WTC11 (cell line): ENCODE measurements at regions not wholly inside any gene's neighbourhood (a gene's known extent, or its start where the extent isn't known, plus 50 kb on each side); places are given as distances from the start of the nearest gene placed in this dataset.
A peak's percentile ranks its signal among the peaks of the same experiment; 100 is the strongest.

Experiments
- ATAC-seq: fragments of 200-7000 bp; cut with Tn5 transposase; 2 replicates; pipeline ENCODE4 v1.10.0; 2021; ENCODE audit warnings: mild to moderate bottlenecking, moderate library complexity
- CTCF ChIA-PET: fragments of 300-600 bp; sonication (Branson Sonifier 250); formaldehyde crosslinking; loops from one replicate; lab custom pipeline; 2021; ENCODE audit warnings: antibody characterized with exemption; lab: Charles Lee
- POLR2A ChIA-PET: fragments of 350-600 bp; sonication (Branson Sonifier 250); formaldehyde crosslinking; loops from one replicate; lab custom pipeline; 2021; ENCODE audit warnings: antibody characterized with exemption; lab: Charles Lee
- DNase-seq: peaks from one replicate; pipeline ENCODE4 v3.0.0; 2021; ENCODE audit warnings: low spot score
- H3K27ac Mint-ChIP-seq: 2 replicates; pipeline ENCODE4 v1.8.0; 2021; ENCODE audit warnings: mixed read lengths
- H3K27me3 Mint-ChIP-seq: 2 replicates; pipeline ENCODE4 v1.8.0; 2021; ENCODE audit warnings: low read depth, mild to moderate bottlenecking, moderate library complexity, mixed read lengths
- H3K36me3 Mint-ChIP-seq: 2 replicates; pipeline ENCODE4 v1.8.0; 2021; ENCODE audit warnings: mixed read lengths
- H3K4me1 Mint-ChIP-seq: 2 replicates; pipeline ENCODE4 v1.8.0; 2022; ENCODE audit warnings: mixed read lengths
- H3K4me3 Mint-ChIP-seq: 2 replicates; pipeline ENCODE4 v1.8.0; 2021; ENCODE audit warnings: mild to moderate bottlenecking, moderate library complexity, mixed read lengths
- H3K9me3 Mint-ChIP-seq: 2 replicates; pipeline ENCODE4 v1.8.0; 2021; ENCODE audit warnings: mixed read lengths
- AFF4 ChIP-seq: sonication (generic); formaldehyde crosslinking; IDR thresholded peaks from 2 replicates; pipeline ENCODE4 v1.8.1; 2023; ENCODE audit warnings: mild to moderate bottlenecking, missing genetic modification reagents, borderline replicate concordance
- CDX4 ChIP-seq: fragments of 250-450 bp; sonication (Bioruptor Pico); IDR thresholded peaks from 2 replicates; pipeline ENCODE4 v1.9.0; 2021; ENCODE audit warnings: moderate library complexity, mild to moderate bottlenecking, inconsistent platforms, borderline replicate concordance
- CREB1 ChIP-seq: sonication (generic); formaldehyde crosslinking; IDR thresholded peaks from 2 replicates; pipeline ENCODE4 v1.8.0; 2023; ENCODE audit warnings: mild to moderate bottlenecking, missing genetic modification reagents
- CTCF ChIP-seq: fragments of 200-600 bp; IDR thresholded peaks from 2 replicates; pipeline ENCODE4 v1.8.0; 2022; ENCODE audit warnings: antibody characterized with exemption
- E2F1 ChIP-seq: sonication (generic); formaldehyde crosslinking; IDR thresholded peaks from 2 replicates; pipeline ENCODE4 v1.8.0; 2022; ENCODE audit warnings: mild to moderate bottlenecking, missing genetic modification reagents
- EMX1 ChIP-seq: fragments of 250-450 bp; sonication (Bioruptor Pico); IDR thresholded peaks from 2 replicates; pipeline ENCODE4 v1.8.0; 2021; ENCODE audit warnings: mild to moderate bottlenecking
- ETV6 ChIP-seq: sonication (generic); formaldehyde crosslinking; IDR thresholded peaks from 2 replicates; pipeline ENCODE4 v1.8.1; 2022; ENCODE audit warnings: mild to moderate bottlenecking, missing genetic modification reagents
- HMGA2 ChIP-seq: fragments of 250-450 bp; sonication (Bioruptor Pico); IDR thresholded peaks from 2 replicates; pipeline ENCODE4 v1.4.0; 2021; ENCODE audit warnings: mild to moderate bottlenecking, moderate library complexity
- IRF2 ChIP-seq: sonication (generic); formaldehyde crosslinking; IDR thresholded peaks from 2 replicates; pipeline ENCODE4 v1.8.0; 2022; ENCODE audit warnings: low read depth, missing genetic modification reagents, borderline replicate concordance
- NFATC4 ChIP-seq: fragments of 250-450 bp; sonication (Bioruptor Pico); IDR thresholded peaks from 2 replicates; pipeline ENCODE4 v1.9.0; 2021; ENCODE audit warnings: mild to moderate bottlenecking
- NR1H2 ChIP-seq: sonication (generic); formaldehyde crosslinking; IDR thresholded peaks from 2 replicates; pipeline ENCODE4 v1.9.0; 2021; ENCODE audit warnings: mild to moderate bottlenecking, moderate library complexity, missing genetic modification reagents
- NR2C2 ChIP-seq: sonication (generic); formaldehyde crosslinking; IDR thresholded peaks from 2 replicates; pipeline ENCODE4 v1.8.0; 2022; ENCODE audit warnings: mild to moderate bottlenecking, missing genetic modification reagents
- PREB ChIP-seq: sonication (generic); formaldehyde crosslinking; IDR thresholded peaks from 2 replicates; pipeline ENCODE4 v1.8.1; 2022; ENCODE audit warnings: mild to moderate bottlenecking, missing genetic modification reagents, moderate library complexity, borderline replicate concordance
- SMAD4 ChIP-seq: sonication (generic); formaldehyde crosslinking; IDR thresholded peaks from 2 replicates; pipeline ENCODE4 v1.8.0; 2022; ENCODE audit warnings: mild to moderate bottlenecking, missing genetic modification reagents
- SOX15 ChIP-seq: fragments of 250-450 bp; sonication (Bioruptor Pico); IDR thresholded peaks from 2 replicates; pipeline ENCODE4 v1.9.0; 2021; ENCODE audit warnings: mild to moderate bottlenecking
- TEAD4 ChIP-seq: sonication (generic); formaldehyde crosslinking; IDR thresholded peaks from 2 replicates; pipeline ENCODE4 v1.8.0; 2022; ENCODE audit warnings: mild to moderate bottlenecking, missing genetic modification reagents
- ZMAT4 ChIP-seq: fragments of 250-450 bp; sonication (Bioruptor Pico); IDR thresholded peaks from 2 replicates; pipeline ENCODE4 v1.9.0; 2021; ENCODE audit warnings: mild to moderate bottlenecking
- ZNF138 ChIP-seq: sonication (generic); formaldehyde crosslinking; conservative IDR thresholded peaks from 2 replicates; pipeline ENCODE4 v1.8.1; 2022; ENCODE audit warnings: mild to moderate bottlenecking, moderate library complexity, missing genetic modification reagents
- ZNF263 ChIP-seq: sonication (generic); formaldehyde crosslinking; IDR thresholded peaks from 2 replicates; pipeline ENCODE4 v1.8.1; 2022; ENCODE audit warnings: low read depth, mild to moderate bottlenecking, moderate library complexity, missing genetic modification reagents
- ZNF423 ChIP-seq: fragments of 250-450 bp; sonication (Bioruptor Pico); IDR thresholded peaks from 2 replicates; pipeline ENCODE4 v2.1.2; 2022; ENCODE audit warnings: mild to moderate bottlenecking, moderate library complexity
- ZSCAN18 ChIP-seq: fragments of 250-450 bp; sonication (Bioruptor Pico); IDR thresholded peaks from 2 replicates; pipeline ENCODE4 v2.1.2; 2022; ENCODE audit warnings: mild to moderate bottlenecking, moderate library complexity

GRCh38 chr5:61228691-61229280 lies 66.5 kb upstream of the SMIM15 start:
- CTCF ChIA-PET: interaction anchor here (1.2 to 1.8 kb wide), 2 partner anchors 430 to 540 kb away, joined by 3 to 6 read pairs; no protein-coding TSS in a partner anchor
- no peak for DNase-seq
- Mint-ChIP-seq H3K27ac (no peak overlapping the region), H3K27me3 (no peaks in the 10 kb centered on the region), H3K4me3 (no peak overlapping the region)
- ATAC-seq: no peak
- TF ChIP-seq CDX4 (CRISPR knock-in tag) (no peak), TEAD4 (no peak), E2F1 (CRISPR knock-in tag) (no peak), ZNF263 (no peak), NFATC4 (CRISPR knock-in tag) (no peak), SMAD4 (CRISPR knock-in tag) (no peak), ZNF423 (CRISPR knock-in tag) (no peak), NR1H2 (CRISPR knock-in tag) (no peak), IRF2 (CRISPR knock-in tag) (no peak), NR2C2 (no peak), AFF4 (CRISPR knock-in tag) (no peak), ZNF138 (CRISPR knock-in tag) (no peak), ETV6 (CRISPR knock-in tag) (no peak), EMX1 (no peak), CREB1 (CRISPR knock-in tag) (no peak)
- TF ChIP-seq, all 79 proteins: peak for 0
- POLR2A ChIA-PET: no interaction called here
- Mint-ChIP-seq H3K36me3 (no peaks in the 10 kb centered on the region), H3K4me1 (no peaks in the 10 kb centered on the region), H3K9me3 (peaks cover 13% of the 10 kb centered on the region; the same call in 1 of the 2 replicates)

- no peak for TF ChIP-seq HMGA2 (CRISPR knock-in tag)
- TF ChIP-seq ZMAT4 (CRISPR knock-in tag): no peak
- TF ChIP-seq, all 79 proteins: peak for 0
- Mint-ChIP-seq H3K27me3 (no peaks in the 10 kb centered on the region), H3K36me3 (no peaks in the 10 kb centered on the region), H3K27ac (no peak overlapping the region), H3K9me3 (peaks cover 13% of the 10 kb centered on the region; the same call in 1 of the 2 replicates), H3K4me1 (no peaks in the 10 kb centered on the region), H3K4me3 (no peak overlapping the region)
- ChIA-PET POLR2A (no interaction called here), CTCF (interaction anchor here (1.2 to 1.8 kb wide), 2 partner anchors 430 to 539 kb away, joined by 3 to 6 read pairs; no protein-coding TSS in a partner anchor)
- ATAC-seq (peak; percentile 22; the same call in 1 of the 2 replicates), DNase-seq (no peak)
Measured at GRCh38 chr5:61229416-61229815, 67.1 kb upstream of the SMIM15 start.

DNA sequence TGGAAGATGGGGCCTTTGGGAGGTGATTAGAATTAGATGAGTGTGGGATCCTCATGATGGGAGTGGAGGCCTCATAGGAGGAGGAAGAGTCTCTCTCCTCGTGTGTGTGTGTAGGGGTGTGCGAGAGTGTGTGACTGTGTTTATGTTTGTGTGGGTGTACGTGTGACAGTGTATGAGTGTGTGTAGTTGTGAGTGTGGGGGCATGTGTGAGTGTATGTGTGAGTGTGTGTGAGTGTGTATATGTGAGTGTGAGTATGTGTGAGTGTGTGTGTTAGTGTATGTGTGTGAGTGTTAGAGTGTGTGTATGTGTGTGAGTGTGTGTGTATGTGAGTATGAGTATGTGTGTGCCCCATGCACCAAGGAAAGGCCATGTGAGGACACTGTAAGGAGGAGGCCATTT lies 68.2 kb upstream of the SMIM15 start:
- H3K9me3 Mint-ChIP-seq: peaks cover 13% of the 10 kb centered on the region; the same call in 1 of the 2 replicates
- POLR2A ChIA-PET: no interaction called here
- no peak for DNase-seq
- TF ChIP-seq EMX1 (no peak), ZSCAN18 (CRISPR knock-in tag) (no peak), SOX15 (CRISPR knock-in tag) (no peak), PREB (CRISPR knock-in tag) (no peak), CTCF (no peak)

More for the DNA sequence above, 68.2 kb upstream of the SMIM15 start:
- H3K27me3 Mint-ChIP-seq: no peaks in the 10 kb centered on the region
- CTCF ChIA-PET: no interaction called here
- no peak for ATAC-seq
- no peak overlapping the region for H3K4me3 Mint-ChIP-seq
- H3K27ac Mint-ChIP-seq: no peak overlapping the region
- no peaks in the 10 kb centered on the region for H3K4me1 Mint-ChIP-seq
- no peaks in the 10 kb centered on the region for H3K36me3 Mint-ChIP-seq
